AG04449 (cell line): ENCODE measurements at regions not wholly inside any gene's neighbourhood (a gene's known extent, or its start where the extent isn't known, plus 50 kb on each side); places are given as distances from the start of the nearest gene placed in this dataset.

Experiments used
- CTCF ChIA-PET: fragments of 350-600 bp; formaldehyde crosslinking; extraction: SDS; loops from one replicate; lab custom pipeline; 2021; ENCODE audit warnings: antibody characterized with exemption; lab: Yijun Ruan, JAX
- POLR2A ChIA-PET: fragments of 400-600, 350-600 bp; formaldehyde crosslinking; extraction: SDS; loops from one replicate; lab custom pipeline; 2020; ENCODE audit warnings: antibody characterized with exemption, inconsistent platforms; lab: Yijun Ruan, JAX
- DNase-seq: peaks from one replicate; pipeline ENCODE4 v3.0.0-alpha.2; 2010; ENCODE audit warnings: low read depth, low spot score
- H3K4me3 ChIP-seq: 2 replicates; pipeline ENCODE4 v1.5.1; 2011; ENCODE audit warnings: low read depth, mild to moderate bottlenecking, control low read depth, low read length
- CTCF ChIP-seq: IDR thresholded peaks from one replicate; pipeline ENCODE4 v1.5.1; 2011; ENCODE audit warnings: mild to moderate bottlenecking, moderate library complexity, low read length, control low read depth, inconsistent platforms; ENCODE audit not compliant: insufficient read depth; ENCODE audit errors: missing control alignments

DNA sequence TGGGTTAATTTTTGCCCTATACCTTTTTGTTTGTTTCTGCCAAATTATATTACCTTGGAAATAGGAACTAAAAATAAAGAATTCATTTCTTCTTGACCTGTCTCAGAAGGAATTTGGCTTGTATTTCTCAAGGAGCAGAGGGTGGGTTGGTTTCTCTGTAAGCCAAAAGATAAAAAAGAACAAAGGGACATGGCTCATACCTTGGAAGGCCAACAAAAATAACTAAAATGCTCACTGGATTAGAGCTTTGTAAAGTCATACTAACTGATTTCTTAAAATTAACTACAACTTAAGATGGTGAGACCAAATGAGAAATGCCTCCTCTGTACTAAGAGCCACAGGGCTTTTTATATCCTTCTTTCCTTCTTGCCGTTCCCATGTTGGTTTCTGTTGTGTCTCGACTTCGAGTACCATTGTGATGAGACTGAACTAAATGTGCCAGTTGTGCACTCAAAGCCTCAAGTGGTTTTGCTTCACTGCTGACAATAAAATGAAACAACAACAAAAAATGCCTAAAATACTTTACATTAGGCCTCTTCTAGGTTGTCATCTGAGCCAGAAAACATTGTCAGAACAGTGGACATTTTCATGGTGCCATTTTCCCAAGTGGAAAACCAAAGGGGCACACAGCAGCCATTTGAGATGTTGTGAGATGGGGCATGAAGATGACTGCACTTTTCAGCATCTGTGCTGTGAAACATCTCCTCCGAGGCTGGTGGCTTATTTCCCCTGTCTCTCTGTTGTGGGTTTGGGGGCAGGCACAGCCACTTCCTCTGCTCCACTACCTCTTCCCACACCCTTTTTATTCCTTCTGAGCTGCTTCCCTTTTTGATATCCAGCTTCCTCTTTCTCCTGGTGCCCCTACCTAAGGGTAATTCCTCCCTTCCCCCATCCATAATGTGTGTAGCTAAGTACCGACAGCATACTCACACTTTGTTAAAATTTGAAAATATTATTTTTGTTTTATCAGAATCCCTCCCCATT is 51.8 kb upstream of the AGR3 start:
- no peak overlapping the region for H3K4me3 ChIP-seq
- CTCF ChIA-PET: interaction anchor here (1.0 to 1.4 kb wide), 2 partner anchors 13 to 16 kb away, joined by 3 to 4 read pairs; no protein-coding TSS in a partner anchor
- POLR2A ChIA-PET: no interaction called here
- DNase-seq: no peak
- TF ChIP-seq CTCF: no peak

DNA sequence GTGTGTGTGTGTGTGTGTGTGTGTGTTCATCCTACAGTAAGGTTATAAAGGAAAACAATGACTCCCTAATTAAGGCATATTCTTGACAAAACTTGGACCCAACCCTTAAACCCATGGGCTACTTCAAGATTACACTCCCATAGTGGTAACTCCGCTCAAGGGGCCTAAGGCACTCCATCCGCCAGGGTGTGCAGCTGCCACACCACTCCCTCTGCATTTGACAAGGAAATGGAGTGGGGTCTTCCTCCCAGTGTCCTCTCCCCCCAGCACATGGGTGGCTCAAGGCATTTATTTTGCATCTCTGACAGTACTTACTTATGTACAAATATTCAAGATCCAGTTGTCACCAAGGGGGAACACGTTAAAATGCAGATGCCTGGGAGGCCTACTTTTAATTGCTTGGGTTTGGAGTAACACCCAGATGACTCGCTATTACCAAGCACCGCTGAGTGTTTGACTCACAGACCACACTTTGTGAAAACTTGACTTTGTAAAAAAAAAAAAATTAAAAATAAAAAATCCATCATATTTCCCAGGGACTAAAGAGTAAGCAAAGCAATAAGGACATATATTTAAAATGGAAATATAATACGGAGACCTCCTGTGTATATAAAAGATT is 53.0 kb upstream of the AGR3 start:
- ChIA-PET CTCF (interaction anchor here (1.1 to 2.5 kb wide), 3 partner anchors 17 to 44 kb away, joined by 3 to 12 read pairs (median 4); no protein-coding TSS in a partner anchor), POLR2A (no interaction called here)
- H3K4me3 ChIP-seq: no peak overlapping the region
- no peak for DNase-seq
- no peak for TF ChIP-seq CTCF

- no peak overlapping the region for H3K4me3 ChIP-seq
- TF ChIP-seq CTCF: no peak
- ChIA-PET CTCF (interaction anchor here (0.9 to 2.5 kb wide), 3 partner anchors 15 to 44 kb away, joined by 3 to 12 read pairs (median 3); no protein-coding TSS in a partner anchor), POLR2A (no interaction called here)
- DNase-seq: no peak
Observed at GRCh38 chr7:16935341-16935735, 53.6 kb upstream of the AGR3 start.

GRCh38 chr7:16936626-16937422 is 55.0 kb upstream of the AGR3 start:
- DNase-seq: no peak
- POLR2A ChIA-PET: no interaction called here
- H3K4me3 ChIP-seq: no peak overlapping the region
- no peak for TF ChIP-seq CTCF
- CTCF ChIA-PET: interaction anchor here (1.3 to 2.5 kb wide), 3 partner anchors 11 to 19 kb away, joined by 3 to 12 read pairs (median 3); no protein-coding TSS in a partner anchor

- TF ChIP-seq CTCF: no peak
- DNase-seq: no peak
- ChIA-PET CTCF (no interaction called here), POLR2A (no interaction called here)
- no peak overlapping the region for H3K4me3 ChIP-seq
Observed at GRCh38 chr7:16939161-16939560, 57.4 kb upstream of the AGR3 start.
